ENCODE measurements at regions not wholly inside any gene's neighbourhood (a gene's known extent, or its start where the extent isn't known, plus 50 kb on each side); places are given as distances from the start of the nearest gene placed in this dataset.

DNA sequence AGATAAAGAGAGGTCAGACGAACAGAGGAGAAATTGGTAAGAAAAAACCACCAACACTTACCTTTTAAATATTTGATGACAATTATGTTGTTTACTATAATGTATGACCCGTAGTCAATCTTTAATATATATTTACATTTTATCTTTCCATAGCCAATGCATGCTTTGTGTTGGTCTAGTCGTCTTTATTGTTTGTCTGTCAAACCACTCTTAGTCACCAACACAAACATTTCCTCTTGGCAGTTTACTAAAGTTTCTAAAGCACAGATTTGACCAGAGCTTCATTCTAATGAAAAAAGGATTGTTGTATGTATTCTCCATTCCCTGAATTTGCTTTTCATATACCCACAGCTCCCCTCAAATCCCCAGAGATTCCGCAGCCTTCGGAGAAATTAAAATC lies 784.7 kb upstream of the PIK3C3 start:
- ChIA-PET CTCF (ENCODE audit: partially characterized antibody) (no interaction called here), POLR2A (ENCODE audit: partially characterized antibody) (no interaction called here)
- Histone ChIP-seq H3K27ac (ENCODE audit: low read depth, low read length) (no peak overlapping the region), H3K36me3 (ENCODE audit: insufficient read depth, low read length) (no peaks in the 10 kb centered on the region), H3K9me3 (ENCODE audit: control insufficient read depth in 1 of 2, low read length in 2 of 2) (no peaks in the 10 kb centered on the region), H3K4me1 (ENCODE audit: insufficient read depth, low read length) (no peaks in the 10 kb centered on the region), H3K27me3 (ENCODE audit: insufficient read depth, low read length) (no peaks in the 10 kb centered on the region), H3K4me3 (ENCODE audit: low read length in 2 of 2) (no peak overlapping the region)
- H3K4me3 Mint-ChIP-seq, result no peak overlapping the region
- H3K27me3 Mint-ChIP-seq, result no peaks in the 10 kb centered on the region
- intact Hi-C loops (cut with micrococcal nuclease), result no loop called here
- peaks cover 0 to 8% (median 3%) of the 10 kb centered on the region in 8 donors for H3K9me3 Mint-ChIP-seq
- H3K36me3 Mint-ChIP-seq, result no peaks in the 10 kb centered on the region
- no peak overlapping the region for H3K27ac Mint-ChIP-seq
- no peak for DNase-seq
- H3K4me1 Mint-ChIP-seq, result no peaks in the 10 kb centered on the region

DNA sequence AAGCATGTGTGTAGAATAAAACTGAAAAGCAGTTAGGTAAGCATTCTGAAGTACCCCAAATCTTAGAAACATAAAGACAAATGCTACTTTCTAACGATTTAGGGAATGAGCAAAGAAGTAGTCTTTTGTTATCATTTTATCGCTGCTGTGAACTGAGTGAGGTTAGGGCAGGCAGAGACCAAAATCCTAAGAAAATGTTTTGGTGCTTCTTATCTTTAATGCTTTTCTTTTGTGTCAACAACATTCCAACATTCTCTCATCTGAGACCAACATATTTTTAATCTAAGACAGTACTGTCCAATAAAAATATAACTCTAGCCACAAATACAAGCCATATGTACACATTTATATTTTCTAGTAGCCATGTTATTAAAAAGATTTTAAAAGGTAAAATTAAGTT lies 789.4 kb upstream of the PIK3C3 start:
- Mint-ChIP-seq H3K9me3 (peaks cover 0 to 32% (median 10%) of the 10 kb centered on the region in 8 donors), H3K4me1 (no peaks in the 10 kb centered on the region), H3K27ac (no peak overlapping the region), H3K27me3 (no peaks in the 10 kb centered on the region), H3K36me3 (no peaks in the 10 kb centered on the region), H3K4me3 (no peak overlapping the region)
- intact Hi-C loops (cut with micrococcal nuclease), result no loop called here
- Histone ChIP-seq H3K4me1 (ENCODE audit: insufficient read depth, low read length) (no peaks in the 10 kb centered on the region), H3K9me3 (ENCODE audit: control insufficient read depth in 1 of 2, low read length in 2 of 2) (no peaks in the 10 kb centered on the region), H3K36me3 (ENCODE audit: insufficient read depth, low read length) (no peaks in the 10 kb centered on the region), H3K27me3 (ENCODE audit: insufficient read depth, low read length) (no peaks in the 10 kb centered on the region), H3K27ac (ENCODE audit: low read depth, low read length) (no peak overlapping the region), H3K4me3 (ENCODE audit: low read length in 2 of 2) (no peak overlapping the region)
- ChIA-PET POLR2A (ENCODE audit: partially characterized antibody) (no interaction called here), CTCF (ENCODE audit: partially characterized antibody) (no interaction called here)
- no peak for DNase-seq

DNA sequence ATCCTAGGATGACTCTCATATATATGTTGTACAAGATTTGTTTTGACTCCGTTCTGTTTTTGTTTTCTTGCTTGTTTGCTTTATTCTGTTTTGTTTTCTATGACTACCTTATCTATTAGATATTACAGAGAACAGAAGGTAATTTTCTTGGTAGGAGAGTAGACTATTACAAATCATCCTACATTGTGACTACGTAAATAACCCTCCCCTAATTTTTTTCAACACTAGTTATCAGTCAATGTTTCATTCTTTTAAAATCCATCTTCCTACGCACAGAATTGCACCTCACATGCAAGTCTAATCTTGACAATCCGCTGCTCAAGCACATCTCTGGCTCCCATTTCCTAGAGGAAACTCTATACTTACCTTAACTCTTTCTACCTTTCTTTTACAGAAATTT lies 792.3 kb upstream of the PIK3C3 start:
- CTCF ChIA-PET (ENCODE audit: partially characterized antibody), result no interaction called here
- no peaks in the 10 kb centered on the region for H3K4me1 ChIP-seq (ENCODE audit: insufficient read depth, low read length)
- H3K27me3 ChIP-seq (ENCODE audit: insufficient read depth, low read length), result no peaks in the 10 kb centered on the region
- Mint-ChIP-seq H3K27me3 (no peaks in the 10 kb centered on the region), H3K27ac (no peak overlapping the region), H3K9me3 (peaks cover 0 to 32% (median 8%) of the 10 kb centered on the region in 8 donors), H3K4me1 (no peaks in the 10 kb centered on the region), H3K4me3 (no peak overlapping the region), H3K36me3 (no peaks in the 10 kb centered on the region)
- intact Hi-C loops (cut with micrococcal nuclease), result no loop called here
- H3K27ac ChIP-seq (ENCODE audit: low read depth, low read length), result no peak overlapping the region
- DNase-seq, result no peak
- no peaks in the 10 kb centered on the region for H3K36me3 ChIP-seq (ENCODE audit: insufficient read depth, low read length)
- H3K4me3 ChIP-seq (ENCODE audit: low read length in 2 of 2), result no peak overlapping the region
- POLR2A ChIA-PET (ENCODE audit: partially characterized antibody), result no interaction called here
- no peaks in the 10 kb centered on the region for H3K9me3 ChIP-seq (ENCODE audit: control insufficient read depth in 1 of 2, low read length in 2 of 2)

DNA sequence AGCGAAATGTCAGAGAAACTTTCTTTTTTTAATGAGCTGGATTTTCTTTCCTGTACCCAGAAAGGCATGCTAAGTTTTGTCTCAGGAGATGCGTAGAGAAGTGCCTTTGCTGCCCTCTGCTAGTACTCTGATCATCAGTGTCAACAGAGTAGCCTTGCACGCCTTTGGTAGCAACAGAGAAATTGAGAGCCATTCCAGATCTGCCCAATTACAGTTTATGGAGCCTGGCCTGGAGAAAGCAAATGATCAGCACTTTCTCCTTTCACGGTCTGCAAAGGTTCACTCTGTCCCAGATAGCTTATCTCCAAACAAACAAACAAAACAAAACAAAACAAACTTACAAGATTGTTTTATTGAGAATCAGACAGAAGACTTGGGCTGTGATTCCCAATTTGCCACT lies 792.8 kb upstream of the PIK3C3 start:
- CTCF ChIA-PET (ENCODE audit: partially characterized antibody), result no interaction called here
- Mint-ChIP-seq H3K27ac (no peak overlapping the region), H3K4me1 (no peaks in the 10 kb centered on the region)

DNA sequence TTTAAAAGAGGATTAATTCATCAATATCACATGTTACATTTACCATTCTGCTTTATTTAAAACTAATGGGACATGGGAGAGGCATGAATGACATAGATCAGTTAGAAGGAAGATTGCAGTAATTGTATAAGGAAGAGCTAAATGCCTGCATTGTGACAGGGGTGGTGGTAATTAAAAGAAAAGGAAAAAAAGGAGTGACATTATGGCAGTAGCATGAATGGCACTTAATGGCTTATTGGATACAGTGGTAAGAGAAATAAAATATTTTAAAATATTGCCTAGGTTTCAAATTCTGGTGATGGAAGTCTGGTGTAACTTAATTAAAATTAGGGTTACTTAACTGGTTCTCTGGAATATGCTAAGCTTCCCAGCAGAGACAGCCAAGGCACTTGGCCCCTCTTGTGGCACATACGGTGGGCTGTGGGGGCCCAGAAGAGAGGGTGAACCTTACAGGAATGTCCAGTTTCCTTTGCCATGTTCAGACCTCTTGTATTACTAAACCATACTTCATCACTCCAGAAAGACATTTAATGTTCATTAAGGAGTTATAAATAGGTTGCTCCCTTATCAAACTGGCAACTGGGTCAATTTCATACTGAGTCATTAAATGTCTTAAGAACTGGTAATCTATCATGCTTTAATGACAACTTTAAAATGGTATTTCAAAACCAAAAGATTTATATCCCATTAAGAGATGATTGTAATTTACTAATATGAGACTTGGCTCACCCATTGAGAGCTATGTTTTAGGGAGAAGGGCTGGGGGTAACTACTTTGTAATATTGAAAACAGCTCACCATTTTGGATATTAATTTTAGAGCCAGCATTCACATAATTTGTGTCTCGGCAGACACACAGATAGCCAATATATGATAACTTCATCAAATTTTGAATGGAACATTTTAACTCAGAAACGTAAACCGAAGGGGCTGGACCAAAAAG lies 798.9 kb upstream of the PIK3C3 start:
- intact Hi-C loops (cut with micrococcal nuclease), result no loop called here
- DNase-seq, result no peak
- H3K27me3 ChIP-seq (ENCODE audit: insufficient read depth, low read length), result no peaks in the 10 kb centered on the region
- H3K9me3 ChIP-seq (ENCODE audit: control insufficient read depth in 1 of 2, low read length in 2 of 2), result no peaks in the 10 kb centered on the region
- no peaks in the 10 kb centered on the region for H3K36me3 Mint-ChIP-seq
- ChIA-PET POLR2A (ENCODE audit: partially characterized antibody) (no interaction called here), CTCF (ENCODE audit: partially characterized antibody) (no interaction called here)
- H3K4me3 ChIP-seq (ENCODE audit: low read length in 2 of 2), result no peak overlapping the region
- H3K27me3 Mint-ChIP-seq, result no peaks in the 10 kb centered on the region
- no peaks in the 10 kb centered on the region for H3K4me1 Mint-ChIP-seq
- no peaks in the 10 kb centered on the region for H3K36me3 ChIP-seq (ENCODE audit: insufficient read depth, low read length)
- no peak overlapping the region for H3K4me3 Mint-ChIP-seq
- no peaks in the 10 kb centered on the region for H3K4me1 ChIP-seq (ENCODE audit: insufficient read depth, low read length)
- H3K9me3 Mint-ChIP-seq, result peaks cover 0 to 15% (median 8%) of the 10 kb centered on the region in 8 donors
- no peak overlapping the region for H3K27ac Mint-ChIP-seq
- H3K27ac ChIP-seq (ENCODE audit: low read depth, low read length), result no peak overlapping the region

More for the DNA sequence above, 792.8 kb upstream of the PIK3C3 start:
- H3K27me3 ChIP-seq (ENCODE audit: insufficient read depth, low read length), result no peaks in the 10 kb centered on the region
- no peaks in the 10 kb centered on the region for H3K4me1 ChIP-seq (ENCODE audit: insufficient read depth, low read length)
- POLR2A ChIA-PET (ENCODE audit: partially characterized antibody), result no interaction called here
- no peak overlapping the region for H3K4me3 Mint-ChIP-seq
- H3K36me3 ChIP-seq (ENCODE audit: insufficient read depth, low read length), result no peaks in the 10 kb centered on the region
- no peaks in the 10 kb centered on the region for H3K27me3 Mint-ChIP-seq
- DNase-seq, result no peak
- no peak overlapping the region for H3K4me3 ChIP-seq (ENCODE audit: low read length in 2 of 2)
- no peaks in the 10 kb centered on the region for H3K36me3 Mint-ChIP-seq
- no peaks in the 10 kb centered on the region for H3K9me3 ChIP-seq (ENCODE audit: control insufficient read depth in 1 of 2, low read length in 2 of 2)
- H3K27ac ChIP-seq (ENCODE audit: low read depth, low read length), result no peak overlapping the region
- H3K9me3 Mint-ChIP-seq, result peaks cover 0 to 32% (median 9%) of the 10 kb centered on the region in 8 donors
- intact Hi-C loops (cut with micrococcal nuclease), result no loop called here

DNA sequence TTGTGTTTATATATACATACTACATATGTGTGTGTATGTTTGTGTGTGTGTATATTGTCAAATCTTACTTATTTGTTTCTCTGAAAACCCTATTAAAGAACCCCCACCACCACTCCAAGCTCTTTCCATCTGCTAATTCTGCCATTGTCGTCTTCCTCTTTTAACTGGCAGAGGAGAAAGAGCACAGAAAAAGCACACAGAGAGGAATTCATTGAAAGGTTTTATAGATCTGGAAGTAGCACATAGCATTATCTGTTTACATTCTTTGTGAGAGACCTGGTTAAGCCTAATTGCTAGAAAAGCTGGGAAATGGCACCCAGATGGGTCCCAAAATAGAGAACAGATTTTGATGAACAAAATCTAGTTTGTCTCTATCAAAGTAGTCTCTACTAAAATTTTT lies 800.0 kb upstream of the PIK3C3 start:
- DNase-seq, result no peak
- Histone ChIP-seq H3K27me3 (ENCODE audit: insufficient read depth, low read length) (no peaks in the 10 kb centered on the region), H3K4me3 (ENCODE audit: low read length in 2 of 2) (no peak overlapping the region), H3K36me3 (ENCODE audit: insufficient read depth, low read length) (no peaks in the 10 kb centered on the region), H3K9me3 (ENCODE audit: control insufficient read depth in 1 of 2, low read length in 2 of 2) (no peaks in the 10 kb centered on the region), H3K27ac (ENCODE audit: low read depth, low read length) (no peak overlapping the region), H3K4me1 (ENCODE audit: insufficient read depth, low read length) (no peaks in the 10 kb centered on the region)
- ChIA-PET CTCF (ENCODE audit: partially characterized antibody) (no interaction called here), POLR2A (ENCODE audit: partially characterized antibody) (no interaction called here)
- no peak overlapping the region for H3K27ac Mint-ChIP-seq
- intact Hi-C loops (cut with micrococcal nuclease), result no loop called here
- no peaks in the 10 kb centered on the region for H3K4me1 Mint-ChIP-seq
- H3K27me3 Mint-ChIP-seq, result no peaks in the 10 kb centered on the region
- H3K9me3 Mint-ChIP-seq, result peaks cover 0 to 17% (median 10%) of the 10 kb centered on the region in 8 donors
- H3K36me3 Mint-ChIP-seq, result no peaks in the 10 kb centered on the region
- no peak overlapping the region for H3K4me3 Mint-ChIP-seq

DNA sequence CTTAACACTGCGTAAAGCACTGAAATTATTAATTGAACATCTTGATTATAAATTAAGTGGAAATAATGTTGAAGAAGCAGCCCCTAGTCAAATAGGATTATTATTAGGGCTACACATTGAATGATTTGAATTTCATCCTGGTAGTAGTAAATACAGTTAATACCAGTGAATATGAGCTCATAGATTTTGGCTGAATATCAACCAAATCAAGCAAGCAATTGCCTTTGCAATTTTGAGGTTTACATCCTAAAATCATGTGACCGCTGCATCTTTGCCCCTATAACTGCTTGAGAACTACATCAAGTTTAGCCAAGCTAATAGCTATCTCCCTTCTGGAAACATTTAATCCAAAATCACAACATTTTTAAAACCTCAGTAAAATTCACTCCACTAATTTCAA lies 801.2 kb upstream of the PIK3C3 start:
- Histone ChIP-seq H3K4me1 (ENCODE audit: insufficient read depth, low read length) (no peaks in the 10 kb centered on the region), H3K27ac (ENCODE audit: low read depth, low read length) (no peak overlapping the region), H3K9me3 (ENCODE audit: control insufficient read depth in 1 of 2, low read length in 2 of 2) (no peaks in the 10 kb centered on the region), H3K36me3 (ENCODE audit: insufficient read depth, low read length) (no peaks in the 10 kb centered on the region), H3K27me3 (ENCODE audit: insufficient read depth, low read length) (no peaks in the 10 kb centered on the region), H3K4me3 (ENCODE audit: low read length in 2 of 2) (no peak overlapping the region)
- ChIA-PET POLR2A (ENCODE audit: partially characterized antibody) (no interaction called here), CTCF (ENCODE audit: partially characterized antibody) (no interaction called here)
- no peak overlapping the region for H3K27ac Mint-ChIP-seq
- no peak for DNase-seq
- no peaks in the 10 kb centered on the region for H3K27me3 Mint-ChIP-seq
- intact Hi-C loops (cut with micrococcal nuclease), result no loop called here
- H3K9me3 Mint-ChIP-seq, result peaks cover 0 to 19% (median 10%) of the 10 kb centered on the region in 8 donors
- H3K36me3 Mint-ChIP-seq, result no peaks in the 10 kb centered on the region
- H3K4me3 Mint-ChIP-seq, result no peak overlapping the region
- H3K4me1 Mint-ChIP-seq, result no peaks in the 10 kb centered on the region

Data from CD4-positive, alpha-beta memory T cell (primary cell).